ENCODE measurements at regions not wholly inside any gene's neighbourhood (a gene's known extent, or its start where the extent isn't known, plus 50 kb on each side); places are given as distances from the start of the nearest gene placed in this dataset.
"Not testable (repeated sequence)": the region's sequence is repeated elsewhere in the genome, so short reads cannot be mapped to it uniquely, and the experiment has no call there.

DNA sequence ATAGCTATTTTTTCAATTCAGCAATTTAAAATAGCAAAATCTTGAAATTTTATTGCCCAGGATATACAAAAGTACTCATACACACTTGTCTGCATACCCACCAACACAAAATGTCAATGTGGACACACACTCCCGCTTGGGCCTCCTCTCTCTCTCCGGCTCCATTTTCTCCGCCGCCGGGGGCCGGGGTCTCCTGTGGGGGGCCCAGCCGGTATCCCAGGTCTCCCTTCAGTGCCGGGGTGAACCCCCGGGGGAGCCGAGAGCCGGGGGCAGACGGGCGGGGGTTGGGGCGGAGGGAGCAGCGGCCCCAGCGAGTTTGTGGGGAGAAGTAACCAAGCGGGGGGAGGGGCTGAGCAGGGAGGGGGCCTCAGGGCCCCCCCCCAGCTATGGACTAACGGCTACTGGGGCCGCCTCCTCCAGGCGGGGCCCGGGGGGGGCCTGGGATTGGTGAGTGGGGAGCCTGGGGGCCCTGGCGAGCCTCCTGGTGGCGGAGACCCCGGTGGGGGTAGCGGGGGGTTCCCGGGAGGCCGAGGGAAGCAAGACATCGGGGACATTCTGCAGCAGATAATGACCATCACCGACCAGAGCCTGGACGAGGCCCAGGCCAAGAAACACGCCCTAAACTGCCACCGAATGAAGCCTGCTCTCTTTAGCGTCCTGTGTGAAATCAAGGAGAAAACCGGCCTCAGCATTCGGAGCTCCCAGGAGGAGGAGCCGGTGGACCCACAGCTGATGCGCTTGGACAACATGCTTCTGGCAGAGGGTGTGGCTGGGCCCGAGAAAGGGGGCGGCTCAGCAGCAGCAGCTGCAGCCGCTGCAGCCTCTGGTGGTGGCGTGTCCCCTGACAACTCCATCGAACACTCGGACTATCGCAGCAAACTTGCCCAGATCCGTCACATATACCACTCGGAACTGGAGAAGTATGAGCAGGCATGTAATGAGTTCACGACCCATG is 56.6 kb downstream of the CHST2 start:
- not testable (repeated sequence) for H3K27me3 Mint-ChIP-seq
- peaks cover 49% of the 10 kb centered on the region for H3K4me1 Mint-ChIP-seq (ENCODE audit: low read depth)

DNA sequence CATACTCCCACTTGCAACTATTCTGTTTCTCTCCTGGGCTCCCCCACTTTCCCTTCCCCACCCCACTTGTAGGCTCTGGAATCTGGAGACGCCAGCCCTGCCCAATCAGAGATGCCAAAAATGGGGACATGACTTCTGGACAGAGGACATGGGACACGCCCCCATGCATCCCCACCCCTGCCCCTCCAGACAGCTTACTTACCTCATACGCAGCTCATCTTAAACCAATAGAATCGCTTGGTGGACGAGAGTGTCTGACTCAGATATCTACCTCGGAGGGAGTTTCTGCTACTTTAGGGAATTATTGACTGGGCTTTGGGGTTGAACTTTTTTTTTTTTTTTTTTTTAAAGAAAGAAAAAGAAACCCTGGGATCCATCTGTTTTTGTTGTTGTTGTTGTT is 58.4 kb downstream of the CHST2 start:
- H3K4me1 Mint-ChIP-seq (ENCODE audit: low read depth) = peaks cover 43% of the 10 kb centered on the region

More for the DNA sequence above, 56.6 kb downstream of the CHST2 start:
- Mint-ChIP-seq H3K9me3 (peaks cover 22% of the 10 kb centered on the region), H3K36me3 (ENCODE audit: low read depth) (peaks cover 15% of the 10 kb centered on the region)
- not testable (repeated sequence) for H3K4me3 Mint-ChIP-seq, H3K27ac Mint-ChIP-seq

DNA sequence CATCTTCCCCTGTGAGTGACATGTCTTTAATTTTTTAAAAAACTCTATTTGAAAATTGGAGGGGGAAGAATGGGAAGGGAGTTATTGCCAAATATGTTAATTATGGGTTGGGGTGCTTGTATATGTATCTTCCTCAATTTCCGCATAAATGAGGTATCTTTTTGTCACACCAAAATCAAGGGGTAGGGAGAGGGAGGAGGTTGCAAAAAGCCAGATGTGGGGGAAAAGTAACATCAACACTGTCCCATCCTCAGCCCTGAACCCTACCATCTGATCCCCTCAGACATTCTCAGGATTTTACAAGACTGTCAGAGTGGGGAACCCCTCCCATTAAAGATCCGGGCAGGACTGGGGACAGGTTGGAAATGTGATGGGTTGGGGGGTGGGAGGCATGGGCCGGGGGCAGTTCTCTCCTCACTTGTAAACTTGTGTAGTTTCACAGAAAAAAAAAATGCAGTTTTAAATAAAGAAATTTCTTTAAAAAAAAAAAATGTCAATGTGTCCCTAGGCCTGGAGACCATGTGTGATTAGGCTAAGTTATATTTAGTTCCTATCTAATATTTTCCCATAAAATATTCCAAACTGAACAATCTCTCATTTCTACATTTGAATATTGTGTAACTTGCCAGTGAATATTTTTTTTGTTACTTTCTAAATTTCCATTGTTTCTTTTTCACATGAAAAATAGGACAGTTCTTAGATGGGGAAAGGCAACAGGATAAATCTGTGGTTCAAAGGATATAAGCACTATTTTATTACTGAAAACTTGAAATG is 59.4 kb downstream of the CHST2 start:
- not testable (repeated sequence) for H3K9me3 Mint-ChIP-seq; H3K27me3 Mint-ChIP-seq; H3K4me3 Mint-ChIP-seq; H3K36me3 Mint-ChIP-seq (ENCODE audit: low read depth)
- Mint-ChIP-seq H3K4me1 (ENCODE audit: low read depth) (peaks cover 46% of the 10 kb centered on the region), H3K27ac (peak overlapping the region; percentile 37)

More for the DNA sequence above, 58.4 kb downstream of the CHST2 start:
- H3K9me3 Mint-ChIP-seq = peaks cover 13% of the 10 kb centered on the region
- not testable (repeated sequence) for H3K27me3 Mint-ChIP-seq; H3K36me3 Mint-ChIP-seq (ENCODE audit: low read depth); H3K4me3 Mint-ChIP-seq; H3K27ac Mint-ChIP-seq

DNA sequence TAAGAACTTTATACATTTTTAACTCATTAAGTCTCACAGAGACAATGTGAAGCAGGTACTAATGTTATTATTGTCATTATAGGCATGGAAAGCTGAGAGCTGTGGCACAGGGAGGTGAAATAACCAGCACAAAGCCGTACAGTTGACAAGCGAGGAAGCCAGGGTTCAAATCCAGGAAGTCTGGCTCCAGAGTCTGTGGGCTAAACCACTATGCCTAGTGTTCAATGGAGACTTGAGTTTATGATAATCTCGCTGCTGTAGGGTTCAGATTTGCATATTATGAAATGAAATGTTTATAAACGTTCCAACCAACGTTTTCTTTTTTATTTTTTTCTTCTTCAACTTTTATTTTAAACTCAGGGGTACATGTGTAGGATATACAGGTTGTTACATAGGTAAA is 60.0 kb downstream of the CHST2 start:
- peaks cover 46% of the 10 kb centered on the region for H3K4me1 Mint-ChIP-seq (ENCODE audit: low read depth)
- no peaks in the 10 kb centered on the region for H3K27me3 Mint-ChIP-seq
- no peaks in the 10 kb centered on the region for H3K36me3 Mint-ChIP-seq (ENCODE audit: low read depth)
- no peak overlapping the region for H3K4me3 Mint-ChIP-seq
- H3K9me3 Mint-ChIP-seq = no peaks in the 10 kb centered on the region
- peak overlapping the region; percentile 45 for H3K27ac Mint-ChIP-seq

DNA sequence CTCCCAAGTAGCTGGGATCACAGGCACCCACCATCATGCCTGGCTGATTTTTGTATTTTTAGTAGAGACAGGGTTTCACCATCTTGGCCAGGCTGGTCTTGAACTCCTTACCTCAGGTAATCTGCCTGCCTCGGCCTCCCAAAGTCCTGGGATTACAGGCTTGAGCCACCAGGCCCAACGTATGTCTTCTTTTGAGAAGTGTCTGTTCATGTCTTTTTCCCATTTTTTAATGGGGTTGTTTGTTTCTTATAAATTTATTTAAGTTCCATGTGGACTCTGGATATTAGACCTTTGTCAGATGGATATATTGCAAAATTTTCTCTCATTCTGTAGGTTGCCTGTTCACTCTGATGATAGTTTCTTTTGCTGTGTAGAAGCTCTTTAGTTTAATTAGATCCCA is 61.3 kb downstream of the CHST2 start:
- not testable (repeated sequence) for H3K27ac Mint-ChIP-seq; H3K9me3 Mint-ChIP-seq; H3K27me3 Mint-ChIP-seq; H3K36me3 Mint-ChIP-seq (ENCODE audit: low read depth); H3K4me3 Mint-ChIP-seq
- peaks cover 40% of the 10 kb centered on the region for H3K4me1 Mint-ChIP-seq (ENCODE audit: low read depth)

DNA sequence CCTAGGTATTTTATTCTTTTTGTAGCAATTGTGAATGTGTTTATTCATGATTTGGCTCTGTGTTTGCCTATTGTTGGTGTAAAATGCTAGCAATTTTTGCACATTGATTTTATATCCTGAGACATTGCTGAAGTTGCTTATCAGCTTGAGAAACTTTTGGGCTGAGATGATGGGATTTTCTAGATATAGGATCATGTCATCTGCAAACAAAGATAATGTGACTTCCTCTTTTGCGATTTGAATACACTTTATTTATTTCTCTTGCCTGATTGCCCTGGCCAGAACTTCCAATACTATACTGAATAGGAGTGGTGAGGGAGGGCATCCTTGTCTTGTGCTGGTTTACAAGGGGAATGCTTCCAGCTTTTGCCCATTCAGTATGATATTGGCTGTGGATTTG is 62.4 kb downstream of the CHST2 start:
- peaks cover 40% of the 10 kb centered on the region for H3K4me1 Mint-ChIP-seq (ENCODE audit: low read depth)
- not testable (repeated sequence) for H3K36me3 Mint-ChIP-seq (ENCODE audit: low read depth); H3K4me3 Mint-ChIP-seq; H3K27ac Mint-ChIP-seq; H3K27me3 Mint-ChIP-seq; H3K9me3 Mint-ChIP-seq

DNA sequence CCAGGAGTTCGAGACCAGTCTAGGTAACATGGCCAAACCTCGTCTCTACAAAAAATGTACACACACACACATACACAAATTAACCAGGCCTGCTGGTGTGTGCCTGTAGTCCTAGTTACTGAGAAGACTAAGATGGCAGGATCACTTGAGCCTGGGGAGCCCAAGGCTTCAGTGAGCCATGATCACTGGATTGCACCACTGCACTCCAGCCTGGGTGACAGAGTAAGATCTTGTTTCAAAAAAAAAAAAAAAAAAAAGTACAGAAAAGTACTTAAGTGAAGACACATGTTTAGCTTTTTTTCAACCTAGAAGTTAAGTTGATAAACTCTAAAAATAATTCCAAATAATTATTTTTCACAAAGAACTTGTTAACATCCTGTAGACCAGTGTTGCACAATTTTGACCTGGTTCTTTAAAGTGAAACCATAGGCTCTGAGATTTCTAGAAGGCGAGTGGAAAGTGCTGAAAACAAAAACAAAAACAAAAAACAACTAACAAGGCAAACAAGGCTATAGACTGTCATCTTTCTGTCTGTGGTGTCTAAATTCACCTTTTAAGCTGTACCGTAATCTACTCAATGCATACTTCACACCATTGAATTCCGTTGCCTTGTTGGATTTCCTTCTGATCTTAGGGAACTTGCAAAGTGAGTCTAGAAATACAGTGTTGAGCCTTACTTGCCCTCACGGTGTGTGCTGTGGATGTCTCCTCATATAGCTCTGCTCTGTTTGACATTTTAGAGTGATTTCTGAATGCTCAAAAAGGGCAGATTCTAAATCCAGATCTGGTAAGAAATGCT is 63.5 kb downstream of the CHST2 start:
- no peaks in the 10 kb centered on the region for H3K9me3 Mint-ChIP-seq
- no peak overlapping the region for H3K4me3 Mint-ChIP-seq
- no peaks in the 10 kb centered on the region for H3K27me3 Mint-ChIP-seq
- H3K4me1 Mint-ChIP-seq (ENCODE audit: low read depth) = peaks cover 40% of the 10 kb centered on the region
- H3K27ac Mint-ChIP-seq = peak overlapping the region; percentile 54
- H3K36me3 Mint-ChIP-seq (ENCODE audit: low read depth) = no peaks in the 10 kb centered on the region

DNA sequence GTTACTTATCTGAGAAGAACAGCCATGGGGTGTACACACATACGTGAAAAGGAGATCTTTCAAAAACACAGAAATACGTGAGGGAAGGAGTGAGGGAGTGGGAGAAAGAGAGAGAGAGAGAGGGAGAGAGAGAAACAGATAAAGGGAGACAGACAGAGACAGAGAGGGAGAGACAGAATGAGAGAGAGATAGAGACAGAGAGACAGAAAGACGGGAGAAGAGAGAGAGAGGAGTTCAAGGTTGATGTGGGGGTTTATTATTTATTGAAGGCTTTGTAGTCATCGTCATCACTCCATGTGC is 64.0 kb downstream of the CHST2 start:
- no peaks in the 10 kb centered on the region for H3K36me3 Mint-ChIP-seq (ENCODE audit: low read depth)
- no peaks in the 10 kb centered on the region for H3K9me3 Mint-ChIP-seq
- no peak overlapping the region for H3K4me3 Mint-ChIP-seq
- H3K27ac Mint-ChIP-seq = peak overlapping the region; percentile 54
- H3K27me3 Mint-ChIP-seq = no peaks in the 10 kb centered on the region
- peaks cover 40% of the 10 kb centered on the region for H3K4me1 Mint-ChIP-seq (ENCODE audit: low read depth)

DNA sequence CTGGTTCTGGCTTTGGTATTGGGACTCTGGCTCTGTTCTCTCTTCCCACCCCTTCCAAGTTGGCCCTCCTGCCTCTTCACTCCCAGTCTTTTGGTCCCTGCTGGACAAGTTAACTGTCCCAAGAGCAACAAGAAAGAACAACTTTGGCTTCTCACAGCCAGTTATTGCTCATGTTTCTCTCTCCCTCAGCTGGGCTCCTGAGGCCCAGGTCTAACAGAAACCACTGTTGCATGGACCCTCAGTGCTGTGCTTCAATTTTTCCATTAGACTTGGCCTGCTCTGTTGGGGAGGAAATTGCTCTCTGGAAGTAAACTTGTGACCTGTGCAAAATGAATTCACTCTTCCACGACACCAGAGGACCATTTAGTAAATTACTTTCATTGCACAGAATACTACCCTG is 64.5 kb downstream of the CHST2 start:
- H3K27me3 Mint-ChIP-seq = no peaks in the 10 kb centered on the region
- H3K9me3 Mint-ChIP-seq = no peaks in the 10 kb centered on the region
- H3K27ac Mint-ChIP-seq = peak overlapping the region; percentile 67
- no peak overlapping the region for H3K4me3 Mint-ChIP-seq
- H3K4me1 Mint-ChIP-seq (ENCODE audit: low read depth) = peaks cover 40% of the 10 kb centered on the region
- no peaks in the 10 kb centered on the region for H3K36me3 Mint-ChIP-seq (ENCODE audit: low read depth)

DNA sequence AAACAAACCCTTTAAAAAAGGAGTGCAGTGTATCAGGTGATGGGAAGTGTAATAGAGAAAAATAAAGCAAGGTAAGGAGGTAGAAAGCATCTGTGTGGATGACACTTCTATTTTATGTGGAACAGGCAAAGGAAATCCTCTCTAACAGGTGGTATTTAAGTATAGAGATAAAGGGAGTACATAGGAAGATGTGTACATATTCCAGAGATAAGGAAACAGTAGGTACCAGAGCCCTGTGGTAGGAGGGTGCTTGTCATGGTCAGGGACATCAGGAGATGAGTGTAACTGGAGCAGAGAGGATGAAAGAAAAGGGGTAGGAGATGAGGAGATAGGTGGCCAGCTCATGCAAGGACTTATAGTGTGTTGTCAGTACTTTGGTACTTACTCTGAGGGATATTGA is 65.8 kb downstream of the CHST2 start:
- Mint-ChIP-seq H3K9me3 (no peaks in the 10 kb centered on the region), H3K36me3 (ENCODE audit: low read depth) (no peaks in the 10 kb centered on the region), H3K4me3 (no peak overlapping the region), H3K27ac (no peak overlapping the region), H3K4me1 (ENCODE audit: low read depth) (peaks cover 34% of the 10 kb centered on the region), H3K27me3 (no peaks in the 10 kb centered on the region)

DNA sequence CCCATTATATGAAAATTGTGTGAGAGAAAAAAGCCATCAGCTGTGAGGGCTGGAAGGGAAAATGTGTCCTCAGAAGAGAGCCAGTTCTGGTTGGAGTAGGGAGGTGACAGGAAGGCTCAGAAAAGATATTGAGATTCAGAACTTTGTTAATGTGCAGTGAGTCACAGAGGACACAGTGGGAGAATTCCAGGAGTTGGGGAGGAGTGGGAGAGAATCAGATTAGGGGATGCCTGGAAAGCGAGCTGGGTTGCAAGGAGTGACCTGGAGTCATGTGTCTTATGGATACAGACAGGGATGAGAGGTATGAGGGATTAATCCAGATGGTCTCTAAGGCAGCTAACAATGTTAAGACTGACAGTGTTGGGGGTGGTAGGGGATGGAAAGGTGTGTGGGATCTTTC is 67.5 kb downstream of the CHST2 start:
- Mint-ChIP-seq H3K27ac (no peak overlapping the region), H3K27me3 (no peaks in the 10 kb centered on the region), H3K4me3 (no peak overlapping the region), H3K36me3 (ENCODE audit: low read depth) (no peaks in the 10 kb centered on the region), H3K9me3 (peaks cover 9% of the 10 kb centered on the region), H3K4me1 (ENCODE audit: low read depth) (peaks cover 45% of the 10 kb centered on the region)

DNA sequence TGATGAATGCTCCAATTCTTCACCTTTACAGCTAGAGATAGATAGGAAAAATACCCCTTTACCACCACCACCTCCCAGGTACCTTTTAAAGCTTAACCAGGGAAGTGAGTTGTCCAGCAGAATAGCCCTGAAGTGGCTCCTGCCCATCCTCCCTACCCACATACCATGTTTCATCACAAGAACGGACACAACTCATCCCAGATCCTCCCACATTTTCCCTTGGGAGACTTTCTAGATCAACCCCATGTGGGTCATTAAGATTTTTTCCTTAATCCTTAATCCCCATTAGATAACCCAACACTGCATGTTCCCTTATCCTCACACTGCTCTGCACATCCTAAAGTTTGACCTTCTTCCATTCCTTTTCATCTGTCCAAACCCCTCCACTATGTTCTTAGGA is 69.3 kb downstream of the CHST2 start:
- Mint-ChIP-seq H3K27ac (no peak overlapping the region), H3K36me3 (ENCODE audit: low read depth) (peaks cover 8% of the 10 kb centered on the region), H3K27me3 (no peaks in the 10 kb centered on the region), H3K4me3 (no peak overlapping the region), H3K4me1 (ENCODE audit: low read depth) (peaks cover 39% of the 10 kb centered on the region), H3K9me3 (peaks cover 12% of the 10 kb centered on the region)

DNA sequence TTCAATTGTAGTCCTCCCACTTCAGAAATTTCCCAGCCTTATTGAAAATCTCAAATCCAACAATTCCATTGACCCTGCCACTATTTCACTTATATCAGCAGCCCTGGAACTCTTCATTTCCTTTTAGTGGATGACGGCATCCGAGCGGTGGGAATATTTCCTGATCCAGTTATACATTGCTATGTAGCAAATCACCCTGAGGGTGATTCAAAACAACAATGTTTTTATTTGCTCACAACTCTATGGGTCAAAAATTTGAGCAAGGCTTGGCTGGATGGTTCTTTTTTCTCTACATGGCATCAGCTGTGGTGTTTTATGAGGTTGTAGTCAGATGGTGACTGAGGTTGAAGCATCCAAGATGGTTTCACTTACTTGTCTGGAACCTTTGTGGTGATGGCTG is 70.5 kb downstream of the CHST2 start:
- no peak overlapping the region for H3K4me3 Mint-ChIP-seq
- H3K27ac Mint-ChIP-seq = no peak overlapping the region
- H3K36me3 Mint-ChIP-seq (ENCODE audit: low read depth) = peaks cover 8% of the 10 kb centered on the region
- peaks cover 29% of the 10 kb centered on the region for H3K4me1 Mint-ChIP-seq (ENCODE audit: low read depth)
- peaks cover 15% of the 10 kb centered on the region for H3K9me3 Mint-ChIP-seq
- no peaks in the 10 kb centered on the region for H3K27me3 Mint-ChIP-seq

DNA sequence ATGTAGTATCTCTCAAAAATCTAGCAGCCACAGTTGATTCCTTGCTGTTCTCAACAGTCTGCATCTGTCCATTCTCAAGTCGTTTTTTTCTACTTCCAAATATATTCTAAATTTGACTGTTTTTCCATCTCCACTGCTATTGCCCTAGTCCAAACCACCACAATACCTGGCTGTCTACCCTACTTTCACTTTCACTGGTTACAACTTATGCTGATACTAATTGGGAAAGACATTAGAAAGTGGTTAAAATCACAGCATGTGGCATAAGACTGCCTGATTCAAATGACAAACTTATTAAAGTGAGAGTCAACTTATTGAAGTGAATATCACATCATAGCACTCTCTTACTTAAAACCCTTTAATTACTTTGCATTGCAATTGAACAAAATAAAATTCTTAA is 72.6 kb downstream of the CHST2 start:
- H3K9me3 Mint-ChIP-seq = peaks cover 15% of the 10 kb centered on the region
- no peak overlapping the region for H3K4me3 Mint-ChIP-seq
- H3K27ac Mint-ChIP-seq = no peak overlapping the region
- H3K27me3 Mint-ChIP-seq = no peaks in the 10 kb centered on the region
- peaks cover 29% of the 10 kb centered on the region for H3K4me1 Mint-ChIP-seq (ENCODE audit: low read depth)
- peaks cover 8% of the 10 kb centered on the region for H3K36me3 Mint-ChIP-seq (ENCODE audit: low read depth)

Measured in stimulated activated naive CD8-positive, alpha-beta T cell treated with anti-CD3 and anti-CD28 coated beads, Interleukin-15, Interleukin-2, amounts not matched to agents 100 ng/mL and 50 ng/mL, for 24 hours (primary cell).